Karpas-422 (cell line): ENCODE measurements at regions not wholly inside any gene's neighbourhood (a gene's known extent, or its start where the extent isn't known, plus 50 kb on each side); places are given as distances from the start of the nearest gene placed in this dataset.

ENCODE experiments used
- DNase-seq: peaks from one replicate; pipeline ENCODE4 v3.0.0-alpha.2; 2015
- H2AFZ ChIP-seq: fragments of 200-600 bp; sonication (generic); 2 replicates; pipeline ENCODE4 v1.6.1; 2014; ENCODE audit warnings: antibody characterized with exemption, low read length, mixed read lengths
- H3K27ac ChIP-seq: fragments of 200-600 bp; sonication (generic); 2 replicates; pipeline ENCODE4 v1.5.1; 2014; ENCODE audit warnings: mild to moderate bottlenecking, low read length, moderate library complexity
- H3K27me3 ChIP-seq: fragments of 200-600 bp; sonication (generic); 2 replicates; pipeline ENCODE4 v1.6.1; 2014; ENCODE audit warnings: low read length, mixed read lengths
- H3K36me3 ChIP-seq: fragments of 200-600 bp; sonication (generic); 2 replicates; pipeline ENCODE4 v1.6.1; 2014; ENCODE audit warnings: low read length, mixed read lengths; ENCODE audit not compliant: insufficient read depth
- H3K4me1 ChIP-seq: fragments of 200-600 bp; sonication (generic); 2 replicates; pipeline ENCODE4 v1.6.1; 2014; ENCODE audit warnings: mild to moderate bottlenecking, low read length, mixed read lengths
- H3K4me2 ChIP-seq: fragments of 200-600 bp; sonication (generic); 2 replicates; pipeline ENCODE4 v1.6.1; 2014; ENCODE audit warnings: low read length, low read depth, mild to moderate bottlenecking; ENCODE audit not compliant: poor library complexity, severe bottlenecking
- H3K4me3 ChIP-seq: fragments of 200-600 bp; sonication (generic); 2 replicates; pipeline ENCODE4 v1.5.1; 2014; ENCODE audit warnings: mild to moderate bottlenecking, antibody characterized with exemption, low read length, mixed read lengths
- H3K79me2 ChIP-seq: fragments of 200-600 bp; sonication (generic); 2 replicates; pipeline ENCODE4 v1.6.1; 2014; ENCODE audit warnings: mild to moderate bottlenecking, low read length, mixed read lengths
- H3K9ac ChIP-seq: fragments of 200-600 bp; sonication (generic); 2 replicates; pipeline ENCODE4 v1.6.0; 2014; ENCODE audit warnings: low read length
- H3K9me2 ChIP-seq: fragments of 200-600 bp; sonication (generic), shearing (Covaris generic); replicated peaks from 2 replicates; pipeline ENCODE4 v1.6.0; 2014; ENCODE audit warnings: mild to moderate bottlenecking, low read length, moderate library complexity; ENCODE audit not compliant: insufficient read depth
- H3K9me3 ChIP-seq: fragments of 300-700, 200-600 bp; sonication (generic); 2 replicates; pipeline ENCODE4 v1.6.1; 2014; ENCODE audit warnings: low read length, mixed read lengths
- H4K20me1 ChIP-seq: fragments of 200-600 bp; sonication (generic); 2 replicates; pipeline ENCODE4 v1.6.1; 2014; ENCODE audit warnings: mild to moderate bottlenecking, antibody characterized with exemption, low read length, low read depth; ENCODE audit not compliant: insufficient read depth

GRCh38 chr4:57679969-57680368, 569.8 kb upstream of the IGFBP7 start:
- H3K4me3 ChIP-seq, result no peak overlapping the region
- H3K4me2 ChIP-seq, result no peak overlapping the region
- H2AFZ ChIP-seq, result no peak overlapping the region
- H3K27me3 ChIP-seq, result no peaks in the 10 kb centered on the region
- H3K9me3 ChIP-seq, result peaks cover 14% of the 10 kb centered on the region
- no peak overlapping the region for H3K27ac ChIP-seq
- no peaks in the 10 kb centered on the region for H3K79me2 ChIP-seq
- no peak for DNase-seq
- H3K4me1 ChIP-seq, result no peaks in the 10 kb centered on the region
- H3K9ac ChIP-seq, result no peak overlapping the region
- no peaks in the 10 kb centered on the region for H4K20me1 ChIP-seq
- H3K9me2 ChIP-seq, result no peaks in the 10 kb centered on the region
- no peaks in the 10 kb centered on the region for H3K36me3 ChIP-seq

- DNase-seq, result no peak
- H3K9me2 ChIP-seq, result no peaks in the 10 kb centered on the region
- peaks cover 11% of the 10 kb centered on the region for H3K9me3 ChIP-seq
- H3K4me2 ChIP-seq, result no peak overlapping the region
- H3K9ac ChIP-seq, result no peak overlapping the region
- no peak overlapping the region for H3K4me3 ChIP-seq
- H3K79me2 ChIP-seq, result no peaks in the 10 kb centered on the region
- no peak overlapping the region for H3K27ac ChIP-seq
- no peaks in the 10 kb centered on the region for H3K27me3 ChIP-seq
- H2AFZ ChIP-seq, result no peak overlapping the region
- H3K4me1 ChIP-seq, result no peaks in the 10 kb centered on the region
- no peaks in the 10 kb centered on the region for H3K36me3 ChIP-seq
- no peaks in the 10 kb centered on the region for H4K20me1 ChIP-seq
These were observed 566.2 kb upstream of the IGFBP7 start for GRCh38 chr4:57676394-57676793.

- no peaks in the 10 kb centered on the region for H3K9me2 ChIP-seq
- no peak overlapping the region for H3K27ac ChIP-seq
- no peaks in the 10 kb centered on the region for H3K27me3 ChIP-seq
- H3K36me3 ChIP-seq, result no peaks in the 10 kb centered on the region
- peaks cover 5% of the 10 kb centered on the region; the same call in 1 of the 2 replicates for H3K9me3 ChIP-seq
- H3K4me1 ChIP-seq, result no peaks in the 10 kb centered on the region
- no peaks in the 10 kb centered on the region for H4K20me1 ChIP-seq
- no peak overlapping the region for H3K9ac ChIP-seq
- no peak for DNase-seq
- no peak overlapping the region for H3K4me3 ChIP-seq
- H3K79me2 ChIP-seq, result no peaks in the 10 kb centered on the region
- no peak overlapping the region for H3K4me2 ChIP-seq
- H2AFZ ChIP-seq, result no peak overlapping the region
These were observed 562.8 kb upstream of the IGFBP7 start for GRCh38 chr4:57672846-57673433.

GRCh38 chr4:57668621-57669020, 558.4 kb upstream of the IGFBP7 start:
- H3K9me3 ChIP-seq, result no peaks in the 10 kb centered on the region
- no peak overlapping the region for H3K4me2 ChIP-seq
- no peaks in the 10 kb centered on the region for H3K36me3 ChIP-seq
- DNase-seq, result no peak
- no peaks in the 10 kb centered on the region for H3K9me2 ChIP-seq
- no peak overlapping the region for H3K27ac ChIP-seq
- H2AFZ ChIP-seq, result no peak overlapping the region
- H3K27me3 ChIP-seq, result no peaks in the 10 kb centered on the region
- H4K20me1 ChIP-seq, result no peaks in the 10 kb centered on the region
- no peak overlapping the region for H3K9ac ChIP-seq
- no peaks in the 10 kb centered on the region for H3K79me2 ChIP-seq
- H3K4me3 ChIP-seq, result no peak overlapping the region
- no peaks in the 10 kb centered on the region for H3K4me1 ChIP-seq

- no peaks in the 10 kb centered on the region for H3K9me3 ChIP-seq
- no peaks in the 10 kb centered on the region for H3K9me2 ChIP-seq
- no peaks in the 10 kb centered on the region for H3K79me2 ChIP-seq
- no peak overlapping the region for H2AFZ ChIP-seq
- H3K4me2 ChIP-seq, result no peak overlapping the region
- no peak for DNase-seq
- H3K9ac ChIP-seq, result no peak overlapping the region
- no peaks in the 10 kb centered on the region for H3K4me1 ChIP-seq
- no peaks in the 10 kb centered on the region for H4K20me1 ChIP-seq
- no peaks in the 10 kb centered on the region for H3K27me3 ChIP-seq
- no peaks in the 10 kb centered on the region for H3K36me3 ChIP-seq
- H3K4me3 ChIP-seq, result no peak overlapping the region
- no peak overlapping the region for H3K27ac ChIP-seq
These were observed 555.6 kb upstream of the IGFBP7 start for GRCh38 chr4:57665806-57666205.

GRCh38 chr4:57661517-57662090, 551.4 kb upstream of the IGFBP7 start:
- Histone ChIP-seq H3K4me2 (no peak overlapping the region), H3K4me1 (no peaks in the 10 kb centered on the region), H3K4me3 (no peak overlapping the region), H3K27me3 (no peaks in the 10 kb centered on the region), H4K20me1 (no peaks in the 10 kb centered on the region), H3K79me2 (no peaks in the 10 kb centered on the region), H3K27ac (no peak overlapping the region), H2AFZ (no peak overlapping the region), H3K36me3 (no peaks in the 10 kb centered on the region), H3K9ac (no peak overlapping the region), H3K9me2 (no peaks in the 10 kb centered on the region), H3K9me3 (peaks cover 7% of the 10 kb centered on the region; the same call in 1 of the 2 replicates)
- DNase-seq, result no peak

- Histone ChIP-seq H3K4me3 (no peak overlapping the region), H3K27me3 (no peaks in the 10 kb centered on the region), H2AFZ (no peak overlapping the region), H3K79me2 (no peaks in the 10 kb centered on the region), H3K36me3 (no peaks in the 10 kb centered on the region), H4K20me1 (no peaks in the 10 kb centered on the region), H3K9ac (no peak overlapping the region), H3K9me2 (no peaks in the 10 kb centered on the region), H3K4me2 (no peak overlapping the region), H3K27ac (no peak overlapping the region), H3K9me3 (peaks cover 8% of the 10 kb centered on the region; the same call in 1 of the 2 replicates), H3K4me1 (no peaks in the 10 kb centered on the region)
- no peak for DNase-seq
These were observed 548.5 kb upstream of the IGFBP7 start for GRCh38 chr4:57658673-57659072.

- Histone ChIP-seq H3K4me3 (no peak overlapping the region), H3K9me2 (no peaks in the 10 kb centered on the region), H3K27me3 (no peaks in the 10 kb centered on the region), H3K79me2 (no peaks in the 10 kb centered on the region), H3K36me3 (no peaks in the 10 kb centered on the region), H4K20me1 (no peaks in the 10 kb centered on the region), H3K4me1 (no peaks in the 10 kb centered on the region), H3K27ac (no peak overlapping the region), H3K9me3 (peaks cover 10% of the 10 kb centered on the region; the same call in 1 of the 2 replicates), H3K9ac (no peak overlapping the region), H3K4me2 (no peak overlapping the region), H2AFZ (no peak overlapping the region)
- DNase-seq, result no peak
These were observed 548.0 kb upstream of the IGFBP7 start for GRCh38 chr4:57658188-57658587.
